KOPT-K1 (cell line): ENCODE measurements at regions not wholly inside any gene's neighbourhood (a gene's known extent, or its start where the extent isn't known, plus 50 kb on each side); places are given as distances from the start of the nearest gene placed in this dataset.

Source experiments
- H3K27ac ChIP-seq: fragments of 200-600 bp; sonication (generic); 2 replicates; pipeline ENCODE4 v1.5.1; 2016; ENCODE audit warnings: antibody characterized with exemption, mild to moderate bottlenecking, low read depth, low read length; ENCODE audit not compliant: poor library complexity, severe bottlenecking
- H3K36me3 ChIP-seq: fragments of 200-600 bp; sonication (generic); 2 replicates; pipeline ENCODE4 v1.5.1; 2017; ENCODE audit warnings: antibody characterized with exemption, mild to moderate bottlenecking, low read length, moderate library complexity; ENCODE audit not compliant: insufficient read depth
- H3K9me3 ChIP-seq: fragments of 200-600 bp; sonication (generic); 2 replicates; pipeline ENCODE4 v1.5.1; 2017; ENCODE audit warnings: antibody characterized with exemption, low read length, mild to moderate bottlenecking; ENCODE audit not compliant: insufficient read depth, poor library complexity, severe bottlenecking

GRCh38 chr2:104068665-104069064, 785.2 kb upstream of the POU3F3 start:
- no peak overlapping the region for H3K27ac ChIP-seq
- H3K9me3 ChIP-seq = no peaks in the 10 kb centered on the region
- no peaks in the 10 kb centered on the region for H3K36me3 ChIP-seq

- Histone ChIP-seq H3K27ac (no peak overlapping the region), H3K36me3 (no peaks in the 10 kb centered on the region)
Measured at GRCh38 chr2:104077573-104077972, 776.3 kb upstream of the POU3F3 start.

GRCh38 chr2:104078431-104079157, 775.3 kb upstream of the POU3F3 start:
- Histone ChIP-seq H3K27ac (no peak overlapping the region), H3K36me3 (no peaks in the 10 kb centered on the region), H3K9me3 (no peaks in the 10 kb centered on the region)

More at GRCh38 chr2:104077573-104077972, 776.3 kb upstream of the POU3F3 start:
- no peaks in the 10 kb centered on the region for H3K9me3 ChIP-seq

- Histone ChIP-seq H3K27ac (no peak overlapping the region), H3K36me3 (no peaks in the 10 kb centered on the region), H3K9me3 (no peaks in the 10 kb centered on the region)
Measured at GRCh38 chr2:104088745-104089144, 765.2 kb upstream of the POU3F3 start.

GRCh38 chr2:104090407-104090806, 763.5 kb upstream of the POU3F3 start:
- Histone ChIP-seq H3K9me3 (no peaks in the 10 kb centered on the region), H3K36me3 (no peaks in the 10 kb centered on the region), H3K27ac (no peak overlapping the region)

- Histone ChIP-seq H3K9me3 (no peaks in the 10 kb centered on the region), H3K36me3 (no peaks in the 10 kb centered on the region), H3K27ac (no peak overlapping the region)
Measured at GRCh38 chr2:104091894-104092293, 762.0 kb upstream of the POU3F3 start.

GRCh38 chr2:104092886-104093285, 761.0 kb upstream of the POU3F3 start:
- no peaks in the 10 kb centered on the region for H3K9me3 ChIP-seq
- H3K27ac ChIP-seq = no peak overlapping the region
- H3K36me3 ChIP-seq = no peaks in the 10 kb centered on the region

GRCh38 chr2:104102615-104103014, 751.3 kb upstream of the POU3F3 start:
- Histone ChIP-seq H3K36me3 (no peaks in the 10 kb centered on the region), H3K27ac (no peak overlapping the region), H3K9me3 (no peaks in the 10 kb centered on the region)

- Histone ChIP-seq H3K27ac (no peak overlapping the region), H3K36me3 (no peaks in the 10 kb centered on the region), H3K9me3 (no peaks in the 10 kb centered on the region)
Measured at GRCh38 chr2:104109356-104109755, 744.6 kb upstream of the POU3F3 start.

GRCh38 chr2:104118889-104119288, 735.0 kb upstream of the POU3F3 start:
- Histone ChIP-seq H3K36me3 (no peaks in the 10 kb centered on the region), H3K27ac (no peak overlapping the region), H3K9me3 (no peaks in the 10 kb centered on the region)

- no peak overlapping the region for H3K27ac ChIP-seq
- no peaks in the 10 kb centered on the region for H3K36me3 ChIP-seq
- H3K9me3 ChIP-seq = no peaks in the 10 kb centered on the region
Measured at GRCh38 chr2:104120171-104120570, 733.7 kb upstream of the POU3F3 start.

GRCh38 chr2:104125096-104125495, 728.8 kb upstream of the POU3F3 start:
- Histone ChIP-seq H3K9me3 (no peaks in the 10 kb centered on the region), H3K36me3 (no peaks in the 10 kb centered on the region), H3K27ac (no peak overlapping the region)

- Histone ChIP-seq H3K27ac (no peak overlapping the region), H3K36me3 (no peaks in the 10 kb centered on the region), H3K9me3 (no peaks in the 10 kb centered on the region)
Measured at GRCh38 chr2:104127049-104127770, 726.7 kb upstream of the POU3F3 start.

- no peak overlapping the region for H3K27ac ChIP-seq
- H3K9me3 ChIP-seq = no peaks in the 10 kb centered on the region
- H3K36me3 ChIP-seq = no peaks in the 10 kb centered on the region
Measured at GRCh38 chr2:104140361-104140760, 713.6 kb upstream of the POU3F3 start.

- Histone ChIP-seq H3K27ac (no peak overlapping the region), H3K36me3 (no peaks in the 10 kb centered on the region), H3K9me3 (no peaks in the 10 kb centered on the region)
Measured at GRCh38 chr2:104158191-104158590, 695.7 kb upstream of the POU3F3 start.
